ENCODE measurements at regions not wholly inside any gene's neighbourhood (a gene's known extent, or its start where the extent isn't known, plus 50 kb on each side); places are given as distances from the start of the nearest gene placed in this dataset.

DNA sequence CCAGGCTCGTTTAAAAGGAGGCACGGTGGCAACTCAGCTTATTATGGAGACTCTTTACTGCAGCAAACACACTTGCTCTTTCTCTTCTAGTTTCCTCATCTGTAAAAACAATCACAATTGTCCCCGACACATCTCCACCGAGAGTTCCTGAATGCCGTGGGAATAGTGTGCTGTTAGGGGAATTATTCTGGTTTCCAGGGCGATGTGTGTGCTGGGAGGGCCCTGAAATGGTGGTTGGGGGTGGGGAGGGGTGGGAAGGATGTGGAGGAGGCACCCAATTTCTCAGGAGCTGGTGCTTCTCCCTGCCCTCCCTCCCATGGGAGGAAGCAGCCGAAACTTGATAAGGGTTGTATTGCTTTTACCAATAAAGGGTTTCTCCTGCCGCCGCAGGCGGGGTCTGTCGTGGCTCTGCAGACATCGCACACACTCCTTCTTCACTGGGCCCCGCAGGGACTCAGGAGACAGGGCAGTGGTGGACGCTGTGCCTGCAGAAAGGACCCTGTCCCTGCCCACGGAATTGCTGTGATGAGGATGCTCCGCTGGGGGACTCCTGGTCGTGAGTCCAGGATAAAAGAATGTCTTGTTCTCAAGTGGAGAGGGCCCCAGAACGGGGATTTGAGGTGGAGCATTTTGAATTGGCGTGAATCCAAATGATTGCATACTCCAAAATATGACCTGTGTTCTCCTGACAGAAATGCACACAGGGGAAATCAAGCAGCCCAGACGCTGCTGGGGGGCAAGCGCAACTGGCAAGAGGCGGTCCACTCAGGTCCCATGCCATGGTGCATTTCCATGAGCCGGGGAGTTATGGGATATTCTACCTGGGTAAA lies 119.2 kb downstream of the ACKR3 start (continued):
- no peak for TF ChIP-seq ZNF121 (CRISPR knock-in tag; conservative IDR thresholded peaks at IDR 0.05)
- no peak for TF ChIP-seq ZNF239 (CRISPR knock-in tag; IDR thresholded peaks at IDR 0.05)

DNA sequence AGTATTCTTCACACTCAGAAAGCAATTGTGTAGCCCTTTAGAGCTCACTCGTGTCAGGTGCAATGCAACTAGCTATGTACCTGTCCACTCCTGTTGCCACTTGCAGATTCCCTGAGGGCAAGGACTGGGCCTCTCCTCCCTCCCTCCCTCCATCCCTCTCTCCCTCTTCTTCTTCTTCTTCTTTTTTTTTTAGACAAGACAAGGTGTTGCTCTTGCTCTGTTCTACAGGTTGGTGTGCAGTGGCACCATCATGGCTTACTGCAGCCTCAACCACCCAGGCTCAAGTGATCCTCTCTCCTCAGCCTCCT lies 119.7 kb downstream of the ACKR3 start:
- H3K27me3 ChIP-seq (ENCODE audit: control insufficient read depth in 2 of 2, insufficient read depth in 2 of 2, low read length in 2 of 2) = peaks cover 0 to 13% of the 10 kb centered on the region in 2 experiments; a peak in 2 of 5 replicates
- 0% methylated on average over 1 of the region's 1 CpG for WGBS (ENCODE audit: insufficient coverage, low coverage, missing lambda C conversion rate)
- H3K4me3 ChIP-seq = no peak overlapping the region
- no peak overlapping the region for H3K9ac ChIP-seq (ENCODE audit: insufficient read depth in 1 of 2, low read depth in 2 of 2, low read length in 2 of 2)
- no peak overlapping the region for H2AFZ ChIP-seq (ENCODE audit: low read depth, low read length)
- H3K27ac ChIP-seq (ENCODE audit: extremely low read depth, low read depth, low read length) = no peak overlapping the region
- POLR2A ChIA-PET = no interaction called here
- ATAC-seq (no peak), DNase-seq (ENCODE audit: extremely low read depth in 1 of 4, low spot score in 3 of 4) (no peak), FAIRE-seq (no peak)
- CTCF ChIA-PET (ENCODE audit: low intra/inter-chr PET ratio) = no interaction called here
- no peaks in the 10 kb centered on the region for H3K4me1 ChIP-seq (replicated peaks in 1 of 2; ENCODE audit: control insufficient read depth in 2 of 2, insufficient read depth in 2 of 2, low read length in 2 of 2)
- no peaks in the 10 kb centered on the region for H3K9me3 ChIP-seq (replicated peaks; ENCODE audit: control insufficient read depth, insufficient read depth, low read depth, low read length)
- TF ChIP-seq GTF2A2 (tag; IDR thresholded peaks at IDR 0.05) (no peak), HNRNPLL (IDR thresholded peaks at IDR 0.05; ENCODE audit: low read depth, low read length, poor library complexity, severe bottlenecking) (no peak), TSC22D4 (tag; IDR thresholded peaks at IDR 0.05) (no peak), ZNF224 (CRISPR knock-in tag; IDR thresholded peaks at IDR 0.05) (no peak), MAFK (IDR thresholded peaks at IDR 0.05; ENCODE audit: low read length) (no peak), HDAC2 (IDR thresholded peaks at IDR 0.05) (no peak), NEUROD1 (IDR thresholded peaks at IDR 0.05; ENCODE audit: borderline replicate concordance, low read depth, low read length, partially characterized antibody) (no peak), ZBTB7A (IDR thresholded peaks at IDR 0.05; ENCODE audit: borderline replicate concordance, control insufficient read depth, low read depth, low read length) (no peak), SNRNP70 (optimal IDR thresholded peaks at IDR 0.05; ENCODE audit: low read depth, low read length) (no peak), KLF13 (tag; IDR thresholded peaks at IDR 0.05; ENCODE audit: borderline replicate concordance, low read depth) (no peak), CHD1 (IDR thresholded peaks at IDR 0.05; ENCODE audit: low read length) (no peak)
- TF ChIP-seq, protein P1, sequence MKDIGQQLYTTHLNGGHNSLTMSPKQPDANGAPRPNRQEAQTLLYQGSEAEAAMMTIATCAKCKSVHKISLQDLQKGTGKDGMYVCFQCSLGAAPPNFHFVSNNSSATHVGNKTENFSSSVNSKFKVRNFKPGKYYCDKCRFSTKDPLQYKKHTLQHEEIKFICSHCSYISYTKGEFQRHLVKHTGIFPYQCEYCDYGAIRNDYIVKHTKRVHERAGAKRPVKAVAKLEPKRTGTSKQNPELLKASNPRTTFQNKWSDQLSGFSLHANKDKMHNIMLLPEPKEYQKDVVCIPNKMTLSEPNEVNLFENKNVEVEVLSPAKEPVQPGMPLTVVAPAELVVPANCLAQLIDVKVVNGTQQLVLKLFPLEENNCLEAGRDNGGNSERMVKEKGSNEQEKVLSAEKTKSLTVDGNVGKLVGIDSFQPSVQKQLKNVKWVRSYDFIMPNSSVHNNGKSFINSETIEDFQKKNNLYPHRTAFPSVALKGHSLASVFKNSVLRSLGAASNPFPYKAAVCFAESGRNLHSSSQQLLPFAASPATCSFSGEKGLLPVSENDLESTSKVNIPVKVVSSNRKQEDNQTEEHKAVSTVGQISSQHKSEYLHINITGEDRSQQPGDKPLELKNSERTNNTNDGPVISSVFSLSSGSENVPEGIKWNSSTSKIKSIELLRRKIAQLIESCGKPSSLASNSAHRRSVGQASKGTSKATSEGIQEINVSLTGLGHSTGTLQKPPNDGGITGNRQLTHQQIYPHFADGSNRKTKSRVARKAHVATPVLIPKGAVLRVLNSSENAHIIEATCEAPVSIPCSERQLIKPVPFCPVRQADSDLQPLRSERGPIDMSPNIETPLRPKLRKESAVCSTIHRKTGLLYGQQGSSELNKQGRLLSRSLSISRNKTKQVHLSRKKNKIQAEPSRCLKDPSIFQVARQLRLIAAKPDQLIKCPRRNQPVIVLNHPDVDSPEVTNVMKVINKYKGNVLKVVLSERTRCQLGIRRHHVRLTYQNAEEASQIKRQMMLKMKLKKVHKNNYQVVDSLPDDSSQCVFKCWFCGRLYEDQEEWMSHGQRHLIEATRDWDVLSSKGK (CRISPR knock-in tag; IDR thresholded peaks at IDR 0.05) = no peak
- TF ChIP-seq, protein P2, sequence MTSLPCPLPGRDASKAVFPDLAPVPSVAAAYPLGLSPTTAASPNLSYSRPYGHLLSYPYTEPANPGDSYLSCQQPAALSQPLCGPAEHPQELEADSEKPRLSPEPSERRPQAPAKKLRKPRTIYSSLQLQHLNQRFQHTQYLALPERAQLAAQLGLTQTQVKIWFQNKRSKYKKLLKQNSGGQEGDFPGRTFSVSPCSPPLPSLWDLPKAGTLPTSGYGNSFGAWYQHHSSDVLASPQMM (CRISPR knock-in tag; IDR thresholded peaks at IDR 0.05) = no peak
- BruUV-seq (replicated peaks) = no TSS peak
- in situ Hi-C loops (cut with MboI) (no loop called here), intact Hi-C loops (cut with micrococcal nuclease) (no loop called here)
- no peaks in the 10 kb centered on the region; the same call in 1 of the 2 replicates for H4K20me1 ChIP-seq (replicated peaks; ENCODE audit: control insufficient read depth, insufficient read depth, low read length)
- no peak overlapping the region for H3K4me2 ChIP-seq (ENCODE audit: insufficient read depth, low read length)
- no peaks in the 10 kb centered on the region for H3K79me2 ChIP-seq (ENCODE audit: control insufficient read depth, insufficient read depth, low read length)
- H3K9me1 ChIP-seq (ENCODE audit: control insufficient read depth, insufficient read depth, low read length) = no peaks in the 10 kb centered on the region
- H3K36me3 ChIP-seq (ENCODE audit: control insufficient read depth, insufficient read depth, low read length) = no peaks in the 10 kb centered on the region

Measured in K562 (cell line).